ENCODE measurements at regions not wholly inside any gene's neighbourhood (a gene's known extent, or its start where the extent isn't known, plus 50 kb on each side); places are given as distances from the start of the nearest gene placed in this dataset.

DNA sequence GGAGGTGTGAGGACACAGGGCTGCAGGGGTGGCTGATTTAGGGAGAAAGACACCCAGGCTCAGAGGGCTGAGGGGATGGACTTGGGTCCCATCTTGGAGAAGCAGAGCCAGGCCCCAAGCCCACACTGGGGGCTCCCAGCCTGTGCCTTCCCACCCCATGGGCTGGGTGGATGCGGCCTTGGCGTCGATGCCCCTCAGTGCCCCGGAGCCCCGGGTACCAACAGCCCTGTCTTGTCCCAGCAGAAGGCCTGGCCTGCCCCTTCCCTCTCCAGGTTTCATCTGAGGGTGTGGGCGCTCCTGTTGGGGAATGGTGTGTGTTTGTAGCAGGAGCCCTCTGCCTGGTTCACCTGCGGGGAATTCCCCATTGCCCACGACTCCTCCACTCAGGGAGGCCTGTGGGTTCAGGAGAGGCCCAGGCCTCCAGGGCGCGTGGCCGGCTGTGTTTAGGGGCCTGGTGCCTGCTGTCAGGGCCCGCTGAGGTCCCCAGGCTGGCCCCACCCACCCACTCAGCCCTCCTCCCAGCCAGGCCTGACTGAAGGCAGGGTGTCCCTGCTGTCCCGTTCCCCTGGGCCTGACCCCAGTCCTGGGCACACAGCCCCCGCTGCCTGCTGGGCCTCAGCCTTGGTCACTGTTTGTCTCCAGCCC lies 51.1 kb upstream of the BEGAIN start:
- no peak for DNase-seq (ENCODE audit: extremely low read depth, insufficient read length)
- Histone ChIP-seq H3K36me3 (ENCODE audit: control insufficient read depth, insufficient read depth, low read length) (no peaks in the 10 kb centered on the region), H3K27me3 (replicated peaks; ENCODE audit: control insufficient read depth, insufficient read depth, low read length) (peaks cover 1% of the 10 kb centered on the region; the same call in 1 of the 2 replicates), H3K4me3 (replicated peaks; ENCODE audit: low read depth, low read length) (no peak overlapping the region)
- TF ChIP-seq, protein P1, sequence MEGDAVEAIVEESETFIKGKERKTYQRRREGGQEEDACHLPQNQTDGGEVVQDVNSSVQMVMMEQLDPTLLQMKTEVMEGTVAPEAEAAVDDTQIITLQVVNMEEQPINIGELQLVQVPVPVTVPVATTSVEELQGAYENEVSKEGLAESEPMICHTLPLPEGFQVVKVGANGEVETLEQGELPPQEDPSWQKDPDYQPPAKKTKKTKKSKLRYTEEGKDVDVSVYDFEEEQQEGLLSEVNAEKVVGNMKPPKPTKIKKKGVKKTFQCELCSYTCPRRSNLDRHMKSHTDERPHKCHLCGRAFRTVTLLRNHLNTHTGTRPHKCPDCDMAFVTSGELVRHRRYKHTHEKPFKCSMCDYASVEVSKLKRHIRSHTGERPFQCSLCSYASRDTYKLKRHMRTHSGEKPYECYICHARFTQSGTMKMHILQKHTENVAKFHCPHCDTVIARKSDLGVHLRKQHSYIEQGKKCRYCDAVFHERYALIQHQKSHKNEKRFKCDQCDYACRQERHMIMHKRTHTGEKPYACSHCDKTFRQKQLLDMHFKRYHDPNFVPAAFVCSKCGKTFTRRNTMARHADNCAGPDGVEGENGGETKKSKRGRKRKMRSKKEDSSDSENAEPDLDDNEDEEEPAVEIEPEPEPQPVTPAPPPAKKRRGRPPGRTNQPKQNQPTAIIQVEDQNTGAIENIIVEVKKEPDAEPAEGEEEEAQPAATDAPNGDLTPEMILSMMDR (IDR thresholded peaks at IDR 0.05; ENCODE audit: insufficient read depth, low read length, poor library complexity, severe bottlenecking): no peak

DNA sequence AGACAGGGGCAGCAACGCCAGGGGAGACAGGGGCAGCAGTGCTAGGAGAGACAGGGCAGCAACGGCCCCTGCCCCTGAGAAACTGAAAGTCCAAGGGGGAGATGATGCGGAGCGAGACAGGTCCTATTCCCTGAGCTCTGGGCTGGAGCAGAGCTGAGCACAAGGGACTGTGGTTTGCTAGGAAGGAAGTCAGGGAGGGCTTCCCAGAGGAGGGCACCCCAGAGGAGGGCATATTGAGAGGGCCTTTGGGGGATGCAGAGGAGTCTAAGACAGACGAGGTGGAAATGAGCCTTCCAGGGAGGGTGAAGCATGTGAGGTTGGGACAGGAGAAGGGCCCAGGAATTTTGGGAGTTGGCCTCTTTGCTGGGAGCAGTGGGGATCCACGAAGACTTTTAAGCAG lies 52.1 kb upstream of the BEGAIN start:
- Histone ChIP-seq H3K27me3 (replicated peaks; ENCODE audit: control insufficient read depth, insufficient read depth, low read length) (peaks cover 1% of the 10 kb centered on the region; the same call in 1 of the 2 replicates), H3K36me3 (ENCODE audit: control insufficient read depth, insufficient read depth, low read length) (no peaks in the 10 kb centered on the region)
- TF ChIP-seq, protein P1 (IDR thresholded peaks at IDR 0.05; ENCODE audit: insufficient read depth, low read length, poor library complexity, severe bottlenecking): no peak

DNA sequence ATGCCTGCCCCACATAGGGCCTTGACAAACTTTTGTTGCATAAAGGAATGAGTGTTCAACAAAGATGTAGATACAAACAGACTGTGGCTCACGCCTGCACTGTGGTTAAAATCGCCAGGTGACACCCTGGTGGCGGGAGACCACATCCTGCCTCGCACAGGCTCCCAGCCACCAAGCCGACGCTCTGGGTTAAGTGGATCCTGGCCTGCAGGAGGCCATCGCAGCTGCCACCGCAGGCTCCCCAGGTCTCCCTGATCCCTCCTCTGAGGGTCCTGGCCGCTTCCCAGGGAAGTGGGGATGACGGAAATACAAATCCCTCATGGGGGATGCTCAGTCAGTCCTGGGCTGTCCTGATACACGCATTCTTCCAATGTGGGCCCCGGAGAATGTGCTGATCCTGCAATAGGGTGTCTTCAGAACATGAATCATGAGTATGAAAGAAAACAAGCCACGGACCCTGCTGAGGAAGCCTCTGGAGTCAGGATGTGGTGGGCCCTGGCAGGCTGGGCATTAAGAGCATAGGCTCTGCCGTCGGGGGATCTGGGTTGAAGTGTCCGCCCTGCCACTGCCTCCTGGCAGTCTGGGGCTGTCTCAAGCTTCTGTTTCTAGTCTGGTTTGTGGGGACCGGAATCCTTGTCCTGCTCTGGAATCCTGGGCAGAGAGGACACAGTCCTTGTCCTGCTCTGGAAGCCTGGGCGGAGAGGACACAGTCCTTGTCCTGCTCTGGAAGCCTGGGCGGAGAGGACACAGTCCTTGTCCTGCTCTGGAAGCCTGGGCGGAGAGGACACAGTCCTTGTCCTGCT lies 53.5 kb upstream of the BEGAIN start:
- TF ChIP-seq, protein P1 (IDR thresholded peaks at IDR 0.05; ENCODE audit: insufficient read depth, low read length, poor library complexity, severe bottlenecking): no peak
- H3K4me3 ChIP-seq (replicated peaks; ENCODE audit: low read depth, low read length): no peak overlapping the region

More for the DNA sequence above, 52.1 kb upstream of the BEGAIN start:
- DNase-seq (ENCODE audit: extremely low read depth, insufficient read length): no peak
- no peak overlapping the region for H3K4me3 ChIP-seq (replicated peaks; ENCODE audit: low read depth, low read length)

DNA sequence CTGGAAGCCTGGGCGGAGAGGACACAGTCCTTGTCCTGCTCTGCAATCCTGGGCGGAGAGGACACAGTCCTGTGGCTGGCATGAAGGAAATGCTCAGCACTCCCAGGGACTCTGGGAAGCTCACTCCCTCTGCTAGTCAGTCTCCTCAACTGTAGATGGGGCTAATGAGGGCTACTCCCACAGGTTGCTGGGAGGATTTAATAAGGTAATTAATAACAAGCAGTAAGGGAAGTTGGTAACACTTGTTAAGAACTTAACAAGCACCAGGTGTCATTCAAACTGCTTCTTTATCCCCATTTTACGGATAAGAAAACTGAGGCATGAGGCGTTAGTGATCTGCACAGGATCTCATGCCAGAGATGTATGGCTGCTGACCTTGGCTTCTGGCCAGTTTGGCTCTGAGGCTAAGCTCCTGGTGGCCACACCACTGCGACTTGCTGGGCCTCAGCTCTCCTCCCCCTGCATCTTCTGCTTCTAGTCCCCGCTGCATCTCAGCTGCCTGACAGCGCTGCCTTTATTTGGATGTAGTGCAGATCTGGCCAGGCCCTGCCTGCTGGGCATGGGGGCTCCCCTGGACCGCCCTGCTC lies 54.1 kb upstream of the BEGAIN start:
- Histone ChIP-seq H3K36me3 (ENCODE audit: control insufficient read depth, insufficient read depth, low read length) (no peaks in the 10 kb centered on the region), H3K27me3 (replicated peaks; ENCODE audit: control insufficient read depth, insufficient read depth, low read length) (peaks cover 1% of the 10 kb centered on the region; the same call in 1 of the 2 replicates), H3K4me3 (replicated peaks; ENCODE audit: low read depth, low read length) (no peak overlapping the region)
- TF ChIP-seq, protein P1 (IDR thresholded peaks at IDR 0.05; ENCODE audit: insufficient read depth, low read length, poor library complexity, severe bottlenecking): no peak
- no peak for DNase-seq (ENCODE audit: extremely low read depth, insufficient read length)

More for the DNA sequence above, 53.5 kb upstream of the BEGAIN start:
- Histone ChIP-seq H3K27me3 (replicated peaks; ENCODE audit: control insufficient read depth, insufficient read depth, low read length) (peaks cover 1% of the 10 kb centered on the region; the same call in 1 of the 2 replicates), H3K36me3 (ENCODE audit: control insufficient read depth, insufficient read depth, low read length) (no peaks in the 10 kb centered on the region)
- DNase-seq (ENCODE audit: extremely low read depth, insufficient read length): peak; percentile 61

DNA sequence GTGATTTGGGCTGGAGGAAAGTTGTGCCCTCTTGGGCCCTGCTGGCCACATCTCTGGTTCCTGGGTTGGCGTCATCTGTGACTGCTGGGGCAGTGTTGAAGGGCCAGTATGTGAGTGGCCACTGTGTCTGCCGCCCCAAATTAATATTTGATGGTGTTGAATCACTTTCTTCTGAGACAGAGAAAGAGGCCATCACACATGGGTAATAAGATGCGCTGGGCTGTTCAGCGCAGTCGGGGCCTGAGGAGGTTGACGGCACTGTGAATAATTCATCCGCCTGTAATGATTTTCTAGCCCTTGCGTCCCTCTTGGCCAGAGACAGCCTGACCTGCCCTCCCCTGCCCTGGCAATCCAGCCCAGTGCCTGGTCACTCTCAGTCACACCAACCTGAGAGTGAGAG lies 56.2 kb upstream of the BEGAIN start:
- TF ChIP-seq, protein P1 (IDR thresholded peaks at IDR 0.05; ENCODE audit: insufficient read depth, low read length, poor library complexity, severe bottlenecking): no peak
- Histone ChIP-seq H3K27me3 (replicated peaks; ENCODE audit: control insufficient read depth, insufficient read depth, low read length) (peaks cover 1% of the 10 kb centered on the region; the same call in 1 of the 2 replicates), H3K4me3 (replicated peaks; ENCODE audit: low read depth, low read length) (no peak overlapping the region), H3K36me3 (ENCODE audit: control insufficient read depth, insufficient read depth, low read length) (no peaks in the 10 kb centered on the region)
- DNase-seq (ENCODE audit: extremely low read depth, insufficient read length): no peak
